ENCODE measurements at regions not wholly inside any gene's neighbourhood (a gene's known extent, or its start where the extent isn't known, plus 50 kb on each side); places are given as distances from the start of the nearest gene placed in this dataset.
"Not testable (repeated sequence)": the region's sequence is repeated elsewhere in the genome, so short reads cannot be mapped to it uniquely, and the experiment has no call there.

DNA sequence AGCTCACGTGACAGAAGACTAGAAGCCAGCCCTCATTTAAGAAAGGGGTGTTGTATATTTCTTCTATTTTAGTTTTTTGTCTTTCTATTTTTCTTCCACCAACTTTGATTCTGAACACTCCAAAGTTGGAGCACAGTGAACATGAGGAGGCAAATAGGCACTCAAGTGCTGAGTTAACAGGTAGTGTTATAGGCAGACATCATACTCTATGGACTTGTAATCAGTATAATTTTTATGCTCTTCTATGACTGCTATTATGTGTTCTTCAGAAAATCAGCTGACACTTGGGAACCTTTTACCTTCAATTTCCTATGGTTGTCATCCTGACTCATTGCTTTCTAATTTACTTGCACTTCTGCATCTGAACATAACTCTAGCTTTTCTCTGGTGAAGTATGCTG is 396.3 kb upstream of the EYS start:
- Histone ChIP-seq H3K27me3 (ENCODE audit: control insufficient read depth, insufficient read depth, low read length) (no peaks in the 10 kb centered on the region), H3K4me3 (ENCODE audit: low read depth, low read length) (no peak overlapping the region), H3K36me3 (ENCODE audit: control insufficient read depth, insufficient read depth, low read length) (no peaks in the 10 kb centered on the region), H3K27ac (ENCODE audit: low read depth, low read length) (no peak overlapping the region), H3K4me1 (ENCODE audit: control insufficient read depth, insufficient read depth, low read length) (0 out of 2 replicates have a peak, but pooled peaks cover 2% of the 10 kb centered on the region), H3K9me3 (ENCODE audit: control insufficient read depth, insufficient read depth, low read length) (peaks cover 4% of the 10 kb centered on the region; the same call in 1 of the 2 replicates), H3K9ac (ENCODE audit: low read depth, low read length) (no peak overlapping the region)

DNA sequence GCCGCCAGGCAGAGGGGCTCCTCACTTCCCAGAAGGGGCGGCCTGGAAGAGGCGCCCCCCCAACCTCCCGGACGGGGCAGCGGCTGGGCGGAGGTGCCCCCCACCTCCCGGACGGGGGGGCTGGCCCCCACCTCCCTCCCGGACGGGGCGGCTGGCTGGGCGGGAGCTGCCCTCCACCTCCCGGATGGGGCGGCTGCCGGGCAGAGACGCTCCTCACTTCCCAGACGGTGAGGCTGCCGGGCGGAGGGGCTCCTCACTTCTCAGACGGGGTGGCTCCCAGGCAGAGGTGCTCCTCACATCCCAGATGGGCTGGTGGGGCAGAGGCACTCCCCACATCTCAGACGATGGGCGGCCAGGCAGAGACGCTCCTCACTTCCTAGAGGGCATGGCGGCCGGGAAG is 389.7 kb upstream of the EYS start:
- H3K27me3 ChIP-seq (ENCODE audit: control insufficient read depth, insufficient read depth, low read length) = no peaks in the 10 kb centered on the region
- H3K9ac ChIP-seq (ENCODE audit: low read depth, low read length) = no peak overlapping the region
- H3K27ac ChIP-seq (ENCODE audit: low read depth, low read length) = no peak overlapping the region

DNA sequence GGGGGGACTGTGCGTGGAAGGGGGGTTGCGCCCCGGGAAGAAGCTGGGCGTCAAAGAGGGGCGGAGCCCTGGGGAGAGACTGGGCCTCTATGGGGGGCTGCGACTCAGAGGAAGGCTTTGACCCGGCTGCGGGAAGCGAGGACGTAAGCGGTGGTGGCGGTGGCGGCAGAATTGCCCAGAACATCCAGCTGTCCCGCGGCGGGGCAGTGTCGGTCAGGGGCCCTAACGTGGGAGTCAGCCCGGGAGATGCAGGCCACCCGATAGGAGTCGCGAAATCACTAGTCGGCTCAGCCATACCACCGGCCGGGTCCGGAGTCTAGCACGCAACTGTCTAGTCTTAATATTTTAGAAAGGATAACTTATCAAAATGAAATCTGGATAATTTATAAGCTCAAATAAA is 387.6 kb upstream of the EYS start:
- no peaks in the 10 kb centered on the region for H3K36me3 ChIP-seq (ENCODE audit: control insufficient read depth, insufficient read depth, low read length)
- H3K4me3 ChIP-seq (ENCODE audit: low read depth, low read length) = no peak overlapping the region
- no peak overlapping the region for H3K27ac ChIP-seq (ENCODE audit: low read depth, low read length)
- no peaks in the 10 kb centered on the region for H3K27me3 ChIP-seq (ENCODE audit: control insufficient read depth, insufficient read depth, low read length)
- H3K4me1 ChIP-seq (ENCODE audit: control insufficient read depth, insufficient read depth, low read length) = no peaks in the 10 kb centered on the region
- no peaks in the 10 kb centered on the region; the same call in 1 of the 2 replicates for H3K9me3 ChIP-seq (ENCODE audit: control insufficient read depth, insufficient read depth, low read length)
- H3K9ac ChIP-seq (ENCODE audit: low read depth, low read length) = no peak overlapping the region

More for the DNA sequence above, 389.7 kb upstream of the EYS start:
- H3K9me3 ChIP-seq (ENCODE audit: control insufficient read depth, insufficient read depth, low read length) = no peaks in the 10 kb centered on the region; the same call in 1 of the 2 replicates
- no peaks in the 10 kb centered on the region for H3K36me3 ChIP-seq (ENCODE audit: control insufficient read depth, insufficient read depth, low read length)
- no peaks in the 10 kb centered on the region for H3K4me1 ChIP-seq (ENCODE audit: control insufficient read depth, insufficient read depth, low read length)
- no peak overlapping the region for H3K4me3 ChIP-seq (ENCODE audit: low read depth, low read length)

DNA sequence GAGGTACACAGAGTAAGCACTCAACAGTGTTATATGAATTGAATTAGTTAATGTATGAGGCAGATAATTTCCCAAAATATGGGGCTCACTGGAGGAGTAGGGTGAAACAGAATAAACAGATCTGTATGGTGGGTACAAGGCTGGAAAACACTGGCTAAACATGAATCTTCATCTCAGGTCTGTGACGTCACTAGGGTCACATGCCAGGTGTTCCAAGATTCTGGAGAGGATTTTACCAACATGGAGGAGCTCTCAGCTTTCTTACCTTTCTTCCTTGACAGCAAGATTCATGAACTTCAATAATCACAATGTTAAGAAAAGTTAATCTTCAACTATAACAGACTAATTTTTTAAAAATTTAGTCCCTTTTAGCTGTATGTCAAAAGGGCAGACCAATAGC is 385.3 kb upstream of the EYS start:
- H3K27me3 ChIP-seq (ENCODE audit: control insufficient read depth, insufficient read depth, low read length); H3K27ac ChIP-seq (ENCODE audit: low read depth, low read length); H3K4me1 ChIP-seq (ENCODE audit: control insufficient read depth, insufficient read depth, low read length); H3K36me3 ChIP-seq (ENCODE audit: control insufficient read depth, insufficient read depth, low read length); H3K9me3 ChIP-seq (ENCODE audit: control insufficient read depth, insufficient read depth, low read length); H3K9ac ChIP-seq (ENCODE audit: low read depth, low read length); H3K4me3 ChIP-seq (ENCODE audit: low read depth, low read length): not testable (repeated sequence)

DNA sequence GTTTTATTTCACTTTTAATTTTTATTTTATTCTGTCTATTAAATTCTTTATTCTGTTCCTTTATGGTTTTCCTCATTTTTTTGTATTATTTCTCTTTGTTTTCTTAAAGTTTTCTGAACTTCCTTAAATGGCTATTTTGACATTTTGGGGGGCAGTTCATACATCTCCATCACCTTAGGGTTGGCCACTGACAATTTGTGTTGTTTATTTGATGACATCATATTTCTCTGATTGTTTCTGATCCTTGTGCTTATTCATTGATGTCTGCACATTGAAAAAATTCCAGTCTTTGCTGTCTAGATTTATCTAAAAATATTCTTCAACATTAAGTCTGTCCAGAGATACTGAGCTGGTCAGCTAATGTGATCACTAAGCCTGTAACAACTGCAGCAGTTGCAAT is 379.5 kb upstream of the EYS start:
- Histone ChIP-seq H3K9ac (ENCODE audit: low read depth, low read length) (no peak overlapping the region), H3K9me3 (ENCODE audit: control insufficient read depth, insufficient read depth, low read length) (no peaks in the 10 kb centered on the region; the same call in none of the 2 replicates), H3K27ac (ENCODE audit: low read depth, low read length) (no peak overlapping the region), H3K4me1 (ENCODE audit: control insufficient read depth, insufficient read depth, low read length) (no peaks in the 10 kb centered on the region), H3K4me3 (ENCODE audit: low read depth, low read length) (no peak overlapping the region), H3K27me3 (ENCODE audit: control insufficient read depth, insufficient read depth, low read length) (no peaks in the 10 kb centered on the region), H3K36me3 (ENCODE audit: control insufficient read depth, insufficient read depth, low read length) (no peaks in the 10 kb centered on the region)

DNA sequence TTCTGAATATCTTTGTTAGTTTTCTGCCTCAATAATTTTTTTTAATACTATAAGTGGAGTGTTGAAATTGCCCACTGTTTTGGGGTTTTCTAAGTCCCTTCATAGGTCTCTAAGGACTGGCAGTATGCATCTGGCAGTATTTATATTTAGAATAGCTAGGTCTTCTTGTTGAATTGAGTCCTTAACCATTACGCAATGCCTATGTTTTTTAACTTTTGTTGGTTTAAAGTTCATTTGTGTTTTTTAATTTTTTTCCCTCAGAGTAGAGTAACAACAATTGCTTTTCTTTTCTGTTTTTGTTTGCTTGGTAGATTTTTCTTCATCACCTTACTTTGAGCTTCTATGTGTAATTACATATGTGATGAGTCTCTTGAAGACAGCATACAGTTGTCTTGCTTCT is 375.9 kb upstream of the EYS start:
- no peaks in the 10 kb centered on the region for H3K27me3 ChIP-seq (ENCODE audit: control insufficient read depth, insufficient read depth, low read length)
- H3K9ac ChIP-seq (ENCODE audit: low read depth, low read length) = no peak overlapping the region
- no peak overlapping the region for H3K27ac ChIP-seq (ENCODE audit: low read depth, low read length)
- no peaks in the 10 kb centered on the region for H3K4me1 ChIP-seq (ENCODE audit: control insufficient read depth, insufficient read depth, low read length)
- H3K9me3 ChIP-seq (ENCODE audit: control insufficient read depth, insufficient read depth, low read length) = no peaks in the 10 kb centered on the region; the same call in none of the 2 replicates
- no peak overlapping the region for H3K4me3 ChIP-seq (ENCODE audit: low read depth, low read length)
- no peaks in the 10 kb centered on the region for H3K36me3 ChIP-seq (ENCODE audit: control insufficient read depth, insufficient read depth, low read length)

DNA sequence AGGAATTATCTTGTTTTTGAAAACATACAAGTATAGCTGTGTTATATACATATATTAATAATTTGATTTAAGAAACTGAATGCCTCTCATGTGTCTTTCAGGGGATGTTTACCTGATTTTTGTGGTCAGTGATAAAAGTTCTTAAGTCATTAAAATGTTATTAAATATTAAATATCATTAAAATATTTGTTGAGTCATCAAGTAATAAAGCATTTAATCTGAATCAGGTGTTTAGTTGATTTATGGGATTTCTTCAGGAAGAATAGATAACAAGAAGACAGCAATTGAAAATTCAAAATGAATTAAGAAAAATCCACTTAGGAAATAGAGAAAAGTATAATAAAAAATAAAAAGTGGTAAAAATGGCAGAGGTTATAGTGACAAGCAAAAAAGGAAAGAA is 361.9 kb upstream of the EYS start:
- H3K36me3 ChIP-seq (ENCODE audit: control insufficient read depth, insufficient read depth, low read length) = no peaks in the 10 kb centered on the region
- H3K27me3 ChIP-seq (ENCODE audit: control insufficient read depth, insufficient read depth, low read length) = no peaks in the 10 kb centered on the region
- H3K27ac ChIP-seq (ENCODE audit: low read depth, low read length) = no peak overlapping the region
- no peaks in the 10 kb centered on the region for H3K9me3 ChIP-seq (ENCODE audit: control insufficient read depth, insufficient read depth, low read length)
- H3K4me3 ChIP-seq (ENCODE audit: low read depth, low read length) = no peak overlapping the region
- H3K4me1 ChIP-seq (ENCODE audit: control insufficient read depth, insufficient read depth, low read length) = no peaks in the 10 kb centered on the region
- no peak overlapping the region for H3K9ac ChIP-seq (ENCODE audit: low read depth, low read length)

DNA sequence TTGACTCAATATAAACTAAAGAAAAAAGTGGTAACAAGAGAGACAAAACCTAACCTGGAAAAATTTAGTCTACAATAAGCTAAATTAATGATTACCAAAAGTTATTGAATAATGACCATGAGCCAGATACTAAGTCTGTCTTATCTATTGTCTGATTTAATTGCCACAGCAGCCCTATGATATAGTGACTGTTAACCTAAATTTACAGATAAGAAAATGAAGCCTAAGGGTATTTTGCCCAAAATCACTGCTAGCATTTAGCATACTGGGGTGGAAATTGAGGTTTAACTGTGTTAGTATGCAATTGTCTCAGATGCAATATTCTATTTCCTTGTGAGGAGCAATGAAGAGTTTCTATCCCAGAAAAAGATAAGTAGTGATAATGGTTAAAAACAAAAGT is 361.0 kb upstream of the EYS start:
- Histone ChIP-seq H3K36me3 (ENCODE audit: control insufficient read depth, insufficient read depth, low read length) (no peaks in the 10 kb centered on the region), H3K4me1 (ENCODE audit: control insufficient read depth, insufficient read depth, low read length) (no peaks in the 10 kb centered on the region), H3K27ac (ENCODE audit: low read depth, low read length) (no peak overlapping the region), H3K9me3 (ENCODE audit: control insufficient read depth, insufficient read depth, low read length) (no peaks in the 10 kb centered on the region), H3K9ac (ENCODE audit: low read depth, low read length) (no peak overlapping the region), H3K4me3 (ENCODE audit: low read depth, low read length) (no peak overlapping the region), H3K27me3 (ENCODE audit: control insufficient read depth, insufficient read depth, low read length) (no peaks in the 10 kb centered on the region)

DNA sequence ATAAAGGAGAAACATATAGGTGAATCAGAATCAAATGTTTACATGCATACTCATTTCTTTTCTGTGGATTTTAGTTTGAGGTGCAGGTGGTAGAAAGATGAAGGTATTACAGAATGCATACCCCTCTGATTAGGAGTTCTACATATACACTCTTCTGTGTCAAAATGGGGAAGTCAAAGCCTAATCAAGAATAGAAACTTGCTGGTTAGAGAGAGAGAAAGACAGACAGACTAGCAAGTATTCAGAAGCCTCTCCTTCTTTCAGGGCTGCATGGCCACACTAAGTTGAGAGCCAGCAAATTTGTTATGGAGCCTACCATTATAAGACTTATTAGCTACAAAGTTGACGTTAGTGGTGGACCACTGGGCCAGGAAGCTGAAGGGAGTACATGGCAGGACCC is 358.3 kb upstream of the EYS start:
- Histone ChIP-seq H3K9ac (ENCODE audit: low read depth, low read length) (no peak overlapping the region), H3K4me1 (ENCODE audit: control insufficient read depth, insufficient read depth, low read length) (no peaks in the 10 kb centered on the region), H3K9me3 (ENCODE audit: control insufficient read depth, insufficient read depth, low read length) (no peaks in the 10 kb centered on the region), H3K27me3 (ENCODE audit: control insufficient read depth, insufficient read depth, low read length) (no peaks in the 10 kb centered on the region), H3K27ac (ENCODE audit: low read depth, low read length) (no peak overlapping the region), H3K36me3 (ENCODE audit: control insufficient read depth, insufficient read depth, low read length) (no peaks in the 10 kb centered on the region), H3K4me3 (ENCODE audit: low read depth, low read length) (no peak overlapping the region)

DNA sequence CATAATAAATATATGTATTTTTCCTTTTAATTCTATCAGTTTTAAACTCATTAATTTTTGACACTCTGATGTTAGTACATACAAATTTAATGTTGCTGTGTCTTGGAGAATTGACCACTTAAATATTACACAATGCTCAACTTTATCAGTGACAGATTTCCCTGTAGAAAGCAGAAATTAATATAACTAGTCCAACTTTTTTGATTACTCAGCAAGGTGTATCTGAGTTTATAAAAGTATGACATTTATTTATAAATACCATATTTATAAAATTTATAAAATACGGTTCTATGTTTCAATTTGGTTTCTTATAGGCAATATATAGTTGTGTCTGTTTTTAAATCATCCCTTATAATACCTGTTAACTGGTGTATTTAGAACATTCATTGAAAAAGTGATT is 350.0 kb upstream of the EYS start:
- Histone ChIP-seq H3K9me3 (ENCODE audit: control insufficient read depth, insufficient read depth, low read length) (no peaks in the 10 kb centered on the region), H3K27ac (ENCODE audit: low read depth, low read length) (no peak overlapping the region), H3K4me3 (ENCODE audit: low read depth, low read length) (no peak overlapping the region), H3K27me3 (ENCODE audit: control insufficient read depth, insufficient read depth, low read length) (no peaks in the 10 kb centered on the region), H3K9ac (ENCODE audit: low read depth, low read length) (no peak overlapping the region), H3K4me1 (ENCODE audit: control insufficient read depth, insufficient read depth, low read length) (no peaks in the 10 kb centered on the region), H3K36me3 (ENCODE audit: control insufficient read depth, insufficient read depth, low read length) (no peaks in the 10 kb centered on the region)

DNA sequence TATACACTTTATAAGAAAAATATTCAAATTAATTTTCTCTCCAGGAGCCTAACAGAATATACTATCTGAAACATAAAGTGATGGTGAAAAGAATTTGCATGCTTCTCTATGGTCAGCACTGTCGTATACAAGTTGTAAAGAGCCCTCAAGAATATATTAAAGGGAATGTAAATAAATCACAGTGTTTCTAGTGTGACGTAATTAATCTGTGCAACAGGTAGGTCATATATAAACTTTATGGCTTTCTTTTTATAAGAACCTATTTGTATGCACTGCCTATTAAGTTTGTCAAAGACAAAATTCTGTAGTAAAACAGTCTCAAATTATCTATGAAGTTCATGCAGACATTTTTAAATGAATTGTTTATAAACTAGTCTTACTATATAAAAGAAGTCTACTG is 347.9 kb upstream of the EYS start:
- no peak overlapping the region for H3K9ac ChIP-seq (ENCODE audit: low read depth, low read length)
- H3K36me3 ChIP-seq (ENCODE audit: control insufficient read depth, insufficient read depth, low read length) = no peaks in the 10 kb centered on the region
- no peaks in the 10 kb centered on the region for H3K9me3 ChIP-seq (ENCODE audit: control insufficient read depth, insufficient read depth, low read length)
- no peaks in the 10 kb centered on the region for H3K4me1 ChIP-seq (ENCODE audit: control insufficient read depth, insufficient read depth, low read length)
- H3K27me3 ChIP-seq (ENCODE audit: control insufficient read depth, insufficient read depth, low read length) = no peaks in the 10 kb centered on the region
- no peak overlapping the region for H3K4me3 ChIP-seq (ENCODE audit: low read depth, low read length)
- H3K27ac ChIP-seq (ENCODE audit: low read depth, low read length) = no peak overlapping the region

DNA sequence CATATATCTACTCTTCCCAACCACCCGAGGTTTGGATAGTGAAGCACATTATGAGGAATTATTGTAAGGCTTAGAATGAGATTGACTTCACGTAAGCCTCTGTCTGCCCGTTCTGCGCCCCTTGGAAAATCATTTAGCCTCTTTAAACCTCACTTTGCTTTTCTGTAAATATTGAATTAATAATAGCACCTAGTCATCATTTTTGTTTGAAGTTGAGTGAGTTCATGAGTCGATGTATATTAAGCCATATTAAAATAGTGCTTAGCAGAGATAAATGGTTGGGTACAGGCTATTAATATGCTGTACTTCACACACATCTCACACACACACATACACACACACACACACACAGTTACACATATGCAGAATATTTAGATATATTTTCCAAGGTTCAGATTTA is 344.8 kb upstream of the EYS start:
- Histone ChIP-seq H3K9ac (ENCODE audit: low read depth, low read length) (no peak overlapping the region), H3K4me3 (ENCODE audit: low read depth, low read length) (no peak overlapping the region)

More for the DNA sequence above, 344.8 kb upstream of the EYS start:
- Histone ChIP-seq H3K36me3 (ENCODE audit: control insufficient read depth, insufficient read depth, low read length) (no peaks in the 10 kb centered on the region), H3K27me3 (ENCODE audit: control insufficient read depth, insufficient read depth, low read length) (no peaks in the 10 kb centered on the region), H3K4me1 (ENCODE audit: control insufficient read depth, insufficient read depth, low read length) (no peaks in the 10 kb centered on the region), H3K27ac (ENCODE audit: low read depth, low read length) (no peak overlapping the region), H3K9me3 (ENCODE audit: control insufficient read depth, insufficient read depth, low read length) (no peaks in the 10 kb centered on the region)
